ENCODE measurements at regions not wholly inside any gene's neighbourhood (a gene's known extent, or its start where the extent isn't known, plus 50 kb on each side); places are given as distances from the start of the nearest gene placed in this dataset.

- no peak for DNase-seq
These were observed 151.2 kb downstream of the FGF9 start for GRCh38 chr13:21822029-21822428.

- no peak for DNase-seq
These were observed 152.5 kb downstream of the FGF9 start for GRCh38 chr13:21823416-21823815.

GRCh38 chr13:21823949-21824348, 153.1 kb downstream of the FGF9 start:
- no peak for DNase-seq

GRCh38 chr13:21825186-21825585, 154.3 kb downstream of the FGF9 start:
- DNase-seq, result no peak

- no peak for DNase-seq
These were observed 154.9 kb downstream of the FGF9 start for GRCh38 chr13:21825801-21826200.

- DNase-seq, result no peak
These were observed 155.5 kb downstream of the FGF9 start for GRCh38 chr13:21826214-21827015.

- no peak for DNase-seq
These were observed 160.9 kb downstream of the FGF9 start for GRCh38 chr13:21831654-21832324.

GRCh38 chr13:21833921-21834320, 163.0 kb downstream of the FGF9 start:
- DNase-seq, result no peak

- DNase-seq, result no peak
These were observed 163.6 kb downstream of the FGF9 start for GRCh38 chr13:21834521-21834920.

GRCh38 chr13:21837288-21837687, 166.4 kb downstream of the FGF9 start:
- no peak for DNase-seq

- DNase-seq, result no peak
These were observed 167.1 kb downstream of the FGF9 start for GRCh38 chr13:21837841-21838551.

- DNase-seq, result no peak
These were observed 175.7 kb downstream of the FGF9 start for GRCh38 chr13:21846605-21847004.

- peak; percentile 11 to 24 for DNase-seq
These were observed 178.4 kb downstream of the FGF9 start for GRCh38 chr13:21849323-21849722.

GRCh38 chr13:21850013-21851006, 179.4 kb downstream of the FGF9 start:
- no peak for DNase-seq

- no peak for DNase-seq
These were observed 181.2 kb downstream of the FGF9 start for GRCh38 chr13:21852043-21852442.

GRCh38 chr13:21853779-21854178, 182.9 kb downstream of the FGF9 start:
- DNase-seq, result no peak

GRCh38 chr13:21868823-21869222, 197.9 kb downstream of the FGF9 start:
- DNase-seq, result no peak

- no peak for DNase-seq
These were observed 200.5 kb downstream of the FGF9 start for GRCh38 chr13:21871382-21871781.

- DNase-seq, result no peak
These were observed 201.0 kb downstream of the FGF9 start for GRCh38 chr13:21871919-21872318.

GRCh38 chr13:21872795-21873194, 201.9 kb downstream of the FGF9 start:
- no peak for DNase-seq

GRCh38 chr13:21875116-21875515, 204.2 kb downstream of the FGF9 start:
- no peak for DNase-seq

- DNase-seq, result no peak
These were observed 208.5 kb downstream of the FGF9 start for GRCh38 chr13:21879263-21879914.

Measured in NCI-H524 (cell line).